SH-SY5Y (cell line): ENCODE measurements at regions not wholly inside any gene's neighbourhood (a gene's known extent, or its start where the extent isn't known, plus 50 kb on each side); places are given as distances from the start of the nearest gene placed in this dataset.

ENCODE experiments used
- GATA2 ChIP-seq: IDR thresholded peaks from 2 replicates; pipeline ENCODE4 v1.6.1; 2011; ENCODE audit warnings: mild to moderate bottlenecking, low read depth, low read length
- GATA3 ChIP-seq: IDR thresholded peaks from 2 replicates; pipeline ENCODE4 v1.6.1; 2011; ENCODE audit warnings: low read depth, mild to moderate bottlenecking, low read length, moderate library complexity

DNA sequence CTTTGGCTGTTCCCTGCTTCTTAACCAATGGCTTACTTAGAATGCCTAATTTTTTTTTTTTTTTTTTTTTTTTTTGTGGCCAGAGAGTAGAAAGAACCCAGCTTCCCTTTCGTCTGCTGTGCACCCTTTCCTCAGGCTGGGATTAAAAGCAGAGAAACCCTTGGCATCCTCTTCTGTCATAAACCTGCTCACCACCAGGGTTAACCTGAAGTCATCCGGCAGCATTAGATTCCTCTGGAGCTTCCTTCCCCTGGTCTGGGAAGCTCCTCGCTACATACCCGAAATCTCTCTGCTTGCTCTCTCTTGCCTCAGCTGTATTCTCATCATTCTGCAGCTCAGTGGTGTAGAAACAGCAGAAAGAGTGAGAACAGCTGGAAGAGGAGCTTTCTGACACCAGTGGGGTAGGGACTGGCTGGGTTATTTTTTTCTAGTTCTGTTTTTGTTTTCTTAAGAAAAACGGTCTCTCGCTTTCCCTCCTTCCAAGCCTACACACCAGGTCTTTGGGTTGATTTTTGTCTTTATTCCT, 339.0 kb upstream of the MEIS1 start:
- TF ChIP-seq GATA3: no peak
- no peak for TF ChIP-seq GATA2
